Motor neuron (in vitro differentiated cells): ENCODE measurements at regions not wholly inside any gene's neighbourhood (a gene's known extent, or its start where the extent isn't known, plus 50 kb on each side); places are given as distances from the start of the nearest gene placed in this dataset.

ENCODE experiments used
- ATAC-seq, 8 experiments: fragments of 200-7000 bp; cut with Tn5 transposase; replicated peaks in 6 of 8; 2 replicates each; pipeline ENCODE4 v1.8.0; 2021; ENCODE audit warnings: mild to moderate bottlenecking in 8 of 8, moderate library complexity in 8 of 8
- H3K27ac ChIP-seq, 2 donors: fragments of 250-450 bp; sonication (Bioruptor Pico); 2 replicates each; pipeline ENCODE4 v1.9.0; 2021; ENCODE audit warnings: antibody characterized with exemption in 2 of 2, mild to moderate bottlenecking in 2 of 2, moderate library complexity in 1 of 2
- H3K4me1 ChIP-seq, 2 donors: fragments of 250-450 bp; sonication (Bioruptor Pico); replicated peaks in 1 of 2; 2 replicates each; pipeline ENCODE4 v1.6.1; 2021; ENCODE audit warnings: antibody characterized with exemption in 2 of 2, mild to moderate bottlenecking in 2 of 2, moderate library complexity in 1 of 2
- H3K4me3 ChIP-seq, 5 donors: fragments of 250-450 bp; sonication (Bioruptor Pico); 2 replicates each; pipeline ENCODE4 v1.9.0; 2021; ENCODE audit warnings: antibody characterized with exemption in 5 of 5, mild to moderate bottlenecking in 5 of 5, moderate library complexity in 4 of 5
- WGBS, 10 experiments: fragments of 450-650 bp; shearing (Covaris generic); methylation state at CpG; one replicate each; pipeline ENCODE4 v1.0.0; 2022; 5-methylcytosine and 5-hydroxymethylcytosine counted together
- in situ Hi-C, 9 experiments: fragments of 400-800 bp; cut with MboI; loops; one replicate each; pipeline ENCODE4 v1.15.0; 2021; ENCODE audit warnings: low sequenced_read_pairs in 9 of 9, low pct_unique_long_range_greater_than_20kb in 2 of 9; ENCODE audit not compliant: unreplicated experiment in 9 of 9

- WGBS, 10 experiments: 79 to 100% (median 97%) methylated on average over 1 to 10 of the region's 11 CpGs; no CpG with 5 or more reads in 2 of the 10 experiments
- H3K4me3 ChIP-seq: no peak overlapping the region
- peak in 1 of 8 experiments; percentile 59 for ATAC-seq
- H3K27ac ChIP-seq: no peak overlapping the region
- in situ Hi-C loops: no loop called here
- H3K4me1 ChIP-seq: no peaks in the 10 kb centered on the region
These were observed 71.5 kb downstream of the PTGR3 start for GRCh38 chr18:75137346-75137877.

DNA sequence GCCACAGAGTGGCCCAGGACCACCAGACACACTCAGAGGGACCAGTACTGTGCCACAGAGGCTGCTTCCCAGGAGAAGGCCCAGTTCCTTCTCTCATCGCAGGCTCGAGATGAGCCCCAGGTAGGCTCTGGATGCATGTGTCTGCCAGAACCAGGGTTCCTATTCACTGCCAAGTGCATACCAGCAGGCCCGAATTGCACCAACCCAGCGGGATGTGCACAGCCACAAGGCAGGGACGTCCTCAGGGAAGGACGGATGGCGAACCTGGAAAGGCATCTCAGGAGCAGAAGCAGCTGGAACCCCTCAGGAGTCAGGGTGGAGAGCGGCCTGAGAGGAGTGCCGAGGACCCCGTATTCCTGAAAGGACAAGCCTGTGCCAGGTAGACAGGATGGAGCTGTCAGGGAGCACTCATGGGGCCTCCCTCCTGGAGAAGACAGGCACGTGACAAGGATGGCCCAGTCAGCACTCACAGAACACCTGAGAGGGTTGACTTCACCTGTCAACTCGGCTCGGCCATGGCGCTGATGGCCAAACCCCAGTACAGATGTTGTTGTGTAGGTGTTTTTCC, 73.7 kb downstream of the PTGR3 start:
- Histone ChIP-seq H3K27ac (no peak overlapping the region), H3K4me1 (peaks cover 3 to 10% of the 10 kb centered on the region in 2 donors), H3K4me3 (no peak overlapping the region)
- no peak for ATAC-seq
- WGBS, 10 experiments: 89 to 100% (median 100%) methylated on average over 1 to 8 of the region's 14 CpGs; no CpG with 5 or more reads in 5 of the 10 experiments
- in situ Hi-C loops: no loop called here

DNA sequence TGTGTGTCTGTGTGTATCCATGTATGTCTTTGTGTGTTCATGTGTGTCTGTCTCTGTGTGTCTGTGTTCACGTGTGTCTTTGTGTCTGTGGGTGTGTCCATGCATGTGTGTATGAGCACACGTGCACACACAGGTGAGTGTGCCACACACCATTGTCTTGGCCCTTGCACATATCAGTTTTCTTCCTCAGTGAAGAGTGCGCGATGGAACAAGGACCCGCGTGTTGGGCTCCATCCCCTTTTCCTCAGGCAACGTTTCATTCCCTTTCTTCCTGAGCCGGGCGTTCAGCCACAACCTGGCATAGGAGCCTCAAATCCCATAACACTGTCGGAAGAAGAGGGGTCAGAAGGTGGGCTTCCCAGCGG, 74.3 kb downstream of the PTGR3 start:
- in situ Hi-C loops: no loop called here
- H3K4me3 ChIP-seq: no peak overlapping the region
- ATAC-seq: no peak
- WGBS, 10 experiments: 20 to 97% (median 93%) methylated on average over 1 to 9 of the region's 11 CpGs; no CpG with 5 or more reads in 3 of the 10 experiments
- H3K27ac ChIP-seq: no peak overlapping the region
- peaks cover 3 to 10% of the 10 kb centered on the region in 2 donors for H3K4me1 ChIP-seq

- in situ Hi-C loops: no loop called here
- no peak for ATAC-seq
- Histone ChIP-seq H3K4me3 (no peak overlapping the region), H3K27ac (no peak overlapping the region), H3K4me1 (peaks cover 7 to 10% of the 10 kb centered on the region in 2 donors)
- WGBS, 10 experiments: 20 to 100% (median 80%) methylated on average over 1 to 2 of the region's 28 CpGs; no CpG with 5 or more reads in 5 of the 10 experiments
These were observed 75.0 kb downstream of the PTGR3 start for GRCh38 chr18:75133721-75134610.

DNA sequence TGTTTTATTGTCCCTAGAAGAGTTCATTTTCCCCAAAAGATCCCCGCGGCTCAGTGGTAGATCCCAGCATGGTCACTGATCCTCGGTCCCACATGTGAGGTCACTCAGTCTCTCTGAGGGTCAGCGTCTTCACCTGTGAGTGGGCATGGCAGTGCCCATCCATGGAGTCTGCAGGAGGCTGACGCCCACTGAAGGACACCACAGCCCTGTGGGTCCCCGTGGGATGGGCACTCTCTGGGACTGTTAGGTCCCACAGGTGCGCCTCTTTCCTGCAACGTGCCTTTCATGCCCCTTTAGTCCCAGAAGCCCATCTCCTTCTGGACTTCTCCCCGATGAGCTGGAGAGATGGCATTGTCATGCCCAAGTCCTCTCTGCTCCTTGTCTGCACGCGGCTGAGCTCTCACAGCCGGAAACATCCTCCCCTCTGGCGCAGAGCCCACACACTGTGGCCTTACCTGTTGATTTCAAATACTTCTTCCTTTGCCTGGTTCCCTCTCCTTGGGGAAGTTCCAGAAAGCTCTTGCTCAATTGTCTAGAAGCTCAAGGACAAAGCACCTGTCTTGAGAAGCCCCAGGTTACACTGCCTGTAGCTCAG, 75.9 kb downstream of the PTGR3 start:
- no peak for ATAC-seq
- H3K4me3 ChIP-seq: no peak overlapping the region
- H3K27ac ChIP-seq: no peak overlapping the region
- peaks cover 8 to 10% of the 10 kb centered on the region in 2 donors for H3K4me1 ChIP-seq
- in situ Hi-C loops: no loop called here
- 40 to 100% (median 86%) methylated on average over 1 to 6 of the region's 13 CpGs; no CpG with 5 or more reads in 4 of the 10 experiments for WGBS, 10 experiments

- WGBS, 10 experiments: 84 to 97% (median 92%) methylated on average over 4 to 23 of the region's 27 CpGs; no CpG with 5 or more reads in 1 of the 10 experiments
- Histone ChIP-seq H3K27ac (no peak overlapping the region), H3K4me3 (no peak overlapping the region), H3K4me1 (peaks cover 8 to 10% of the 10 kb centered on the region in 2 donors)
- no peak for ATAC-seq
- in situ Hi-C loops: no loop called here
These were observed 76.7 kb downstream of the PTGR3 start for GRCh38 chr18:75132098-75132870.

- peaks cover 8 to 10% of the 10 kb centered on the region in 2 donors for H3K4me1 ChIP-seq
- no peak for ATAC-seq
- H3K27ac ChIP-seq: no peak overlapping the region
- no peak overlapping the region for H3K4me3 ChIP-seq
- in situ Hi-C loops: no loop called here
- 8 to 100% (median 56%) methylated on average over 1 to 14 of the region's 20 CpGs; no CpG with 5 or more reads in 3 of the 10 experiments for WGBS, 10 experiments
These were observed 77.4 kb downstream of the PTGR3 start for GRCh38 chr18:75131381-75132000.

DNA sequence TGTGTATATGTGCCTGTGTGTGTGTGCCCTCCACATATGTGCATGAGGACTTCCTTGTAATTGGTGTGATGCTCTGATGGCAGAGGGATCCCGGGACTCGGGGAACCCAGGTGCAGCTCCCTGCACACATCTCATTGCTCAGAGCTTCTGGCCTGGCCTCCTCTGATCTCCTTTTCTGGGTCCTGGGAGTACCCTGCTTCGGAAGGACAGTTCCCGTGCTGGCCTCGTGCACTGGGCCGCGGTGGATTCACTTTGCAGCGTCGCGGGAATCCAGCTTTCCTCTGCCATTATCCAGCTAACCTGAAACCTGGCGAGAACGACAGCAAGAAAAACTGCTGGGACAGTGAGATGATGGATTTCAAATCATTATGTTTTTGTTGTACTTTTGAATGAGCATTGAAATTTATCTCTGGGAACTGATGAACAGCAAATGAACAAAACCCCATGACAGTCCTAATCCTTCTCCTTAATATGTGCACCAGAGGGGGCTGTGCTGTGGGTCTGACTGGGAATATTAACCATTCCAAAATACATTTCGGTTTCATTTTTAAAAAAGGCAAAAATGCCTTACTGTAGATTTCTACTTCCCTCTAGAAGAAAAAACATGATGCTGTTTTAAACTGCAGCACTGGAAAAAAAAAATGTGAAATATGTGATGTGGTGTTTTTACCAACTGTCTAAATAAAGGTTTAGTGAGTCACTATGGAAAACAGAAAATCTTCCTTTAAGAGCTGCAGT, 78.2 kb downstream of the PTGR3 start:
- 0 to 96% (median 53%) methylated on average over 1 to 5 of the region's 13 CpGs; no CpG with 5 or more reads in 2 of the 10 experiments for WGBS, 10 experiments
- Histone ChIP-seq H3K4me3 (no peak overlapping the region), H3K27ac (no peak overlapping the region), H3K4me1 (peaks cover 8 to 10% of the 10 kb centered on the region in 2 donors)
- peak in 1 of 8 experiments; percentile 18 for ATAC-seq
- in situ Hi-C loops: no loop called here

- no peak overlapping the region for H3K4me3 ChIP-seq
These were observed 79.0 kb downstream of the PTGR3 start for GRCh38 chr18:75129717-75130477.

DNA sequence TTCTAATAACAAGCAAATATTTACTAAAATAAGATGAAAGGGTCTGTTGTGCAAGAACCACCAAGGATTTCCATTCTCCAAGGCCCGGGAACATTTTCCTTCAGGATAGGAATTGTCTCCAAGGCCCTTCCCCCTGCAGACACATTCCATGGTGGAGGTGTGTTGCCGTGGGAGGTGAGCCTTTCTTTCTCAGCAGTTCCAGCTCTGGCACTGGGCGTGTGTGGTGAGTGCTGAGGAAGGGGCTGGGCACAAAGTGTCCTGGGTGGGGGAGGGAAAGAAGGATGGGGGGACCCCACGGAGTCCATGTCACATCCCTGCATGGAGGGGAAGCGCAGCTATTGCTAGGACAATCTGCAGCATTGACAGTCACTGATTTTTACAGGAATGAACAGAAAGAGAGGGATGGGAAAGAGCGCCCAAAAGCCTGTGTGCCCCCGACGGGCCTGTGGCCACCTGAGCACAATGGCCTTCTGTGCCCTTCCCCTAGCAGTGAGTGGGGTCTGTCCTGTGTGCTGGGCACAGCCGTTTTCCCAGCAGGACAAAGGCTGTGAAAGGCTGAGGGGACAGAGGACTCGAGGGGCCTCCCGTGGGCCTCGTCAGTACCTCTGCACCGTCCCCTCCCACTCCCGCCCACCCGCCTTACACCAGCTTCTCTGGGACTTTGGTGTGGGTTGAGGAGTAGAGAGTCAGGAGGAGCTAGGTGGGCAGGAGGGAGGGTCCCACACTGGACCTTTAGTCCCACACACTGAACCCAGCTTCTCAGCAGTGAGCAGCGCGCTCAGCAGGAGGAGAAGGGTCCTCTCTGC, 79.8 kb downstream of the PTGR3 start:
- H3K4me1 ChIP-seq: peaks cover 8 to 10% of the 10 kb centered on the region in 2 donors
- no peak overlapping the region for H3K27ac ChIP-seq
- 57 to 100% (median 88%) methylated on average over 1 of the region's 17 CpGs; no CpG with 5 or more reads in 6 of the 10 experiments for WGBS, 10 experiments
- in situ Hi-C loops: no loop called here
- ATAC-seq: peak in 1 of 8 experiments; percentile 48
- H3K4me3 ChIP-seq: no peak overlapping the region

More at GRCh38 chr18:75129717-75130477, 79.0 kb downstream of the PTGR3 start:
- Histone ChIP-seq H3K4me1 (peaks cover 8 to 10% of the 10 kb centered on the region in 2 donors), H3K27ac (no peak overlapping the region)
- ATAC-seq: no peak
- in situ Hi-C loops: no loop called here
- 39 to 100% (median 76%) methylated on average over 1 to 7 of the region's 18 CpGs; no CpG with 5 or more reads in 1 of the 10 experiments for WGBS, 10 experiments
